ENCODE measurements at regions not wholly inside any gene's neighbourhood (a gene's known extent, or its start where the extent isn't known, plus 50 kb on each side); places are given as distances from the start of the nearest gene placed in this dataset.

DNA sequence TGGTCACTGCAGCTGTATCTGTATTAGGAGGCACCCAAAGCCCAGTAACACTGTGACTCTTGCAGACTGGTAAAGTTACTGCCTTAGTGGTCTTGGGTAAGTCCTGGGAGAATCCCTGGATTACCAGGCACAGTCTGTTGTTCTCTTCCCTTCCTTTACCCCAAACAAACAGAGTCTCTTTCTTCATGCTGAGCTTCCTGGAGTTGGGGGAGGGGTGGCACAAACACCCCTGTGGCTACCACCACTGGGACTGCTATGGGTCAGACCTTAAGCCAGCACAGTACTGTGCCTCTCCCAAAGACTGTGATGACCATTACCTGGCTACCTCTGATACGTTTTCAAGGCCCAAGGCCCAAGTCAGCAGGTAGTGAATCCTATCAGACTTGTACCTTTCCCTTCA, 59.9 kb upstream of the FAM3C start:
- TF ChIP-seq POLR2AphosphoS5 (IDR thresholded peaks at IDR 0.05; ENCODE audit: borderline replicate concordance, low read depth, low read length) (no peak), EZH2 (IDR thresholded peaks at IDR 0.05) (no peak), FOXP2 (optimal IDR thresholded peaks at IDR 0.05; ENCODE audit: control extremely low read depth, extremely low read length, insufficient read depth) (no peak)

All from SK-N-MC (cell line).